ENCODE measurements at regions not wholly inside any gene's neighbourhood (a gene's known extent, or its start where the extent isn't known, plus 50 kb on each side); places are given as distances from the start of the nearest gene placed in this dataset.

- TF ChIP-seq, protein P1, sequence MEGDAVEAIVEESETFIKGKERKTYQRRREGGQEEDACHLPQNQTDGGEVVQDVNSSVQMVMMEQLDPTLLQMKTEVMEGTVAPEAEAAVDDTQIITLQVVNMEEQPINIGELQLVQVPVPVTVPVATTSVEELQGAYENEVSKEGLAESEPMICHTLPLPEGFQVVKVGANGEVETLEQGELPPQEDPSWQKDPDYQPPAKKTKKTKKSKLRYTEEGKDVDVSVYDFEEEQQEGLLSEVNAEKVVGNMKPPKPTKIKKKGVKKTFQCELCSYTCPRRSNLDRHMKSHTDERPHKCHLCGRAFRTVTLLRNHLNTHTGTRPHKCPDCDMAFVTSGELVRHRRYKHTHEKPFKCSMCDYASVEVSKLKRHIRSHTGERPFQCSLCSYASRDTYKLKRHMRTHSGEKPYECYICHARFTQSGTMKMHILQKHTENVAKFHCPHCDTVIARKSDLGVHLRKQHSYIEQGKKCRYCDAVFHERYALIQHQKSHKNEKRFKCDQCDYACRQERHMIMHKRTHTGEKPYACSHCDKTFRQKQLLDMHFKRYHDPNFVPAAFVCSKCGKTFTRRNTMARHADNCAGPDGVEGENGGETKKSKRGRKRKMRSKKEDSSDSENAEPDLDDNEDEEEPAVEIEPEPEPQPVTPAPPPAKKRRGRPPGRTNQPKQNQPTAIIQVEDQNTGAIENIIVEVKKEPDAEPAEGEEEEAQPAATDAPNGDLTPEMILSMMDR (conservative IDR thresholded peaks at IDR 0.05; ENCODE audit: low read depth, low read length): no peak
- no peak for TF ChIP-seq RFX5 (IDR thresholded peaks at IDR 0.05; ENCODE audit: low read depth, low read length)
- no peak for TF ChIP-seq RCOR1 (IDR thresholded peaks at IDR 0.05; ENCODE audit: insufficient replicate concordance, low read length)
- TF ChIP-seq, protein P2, sequence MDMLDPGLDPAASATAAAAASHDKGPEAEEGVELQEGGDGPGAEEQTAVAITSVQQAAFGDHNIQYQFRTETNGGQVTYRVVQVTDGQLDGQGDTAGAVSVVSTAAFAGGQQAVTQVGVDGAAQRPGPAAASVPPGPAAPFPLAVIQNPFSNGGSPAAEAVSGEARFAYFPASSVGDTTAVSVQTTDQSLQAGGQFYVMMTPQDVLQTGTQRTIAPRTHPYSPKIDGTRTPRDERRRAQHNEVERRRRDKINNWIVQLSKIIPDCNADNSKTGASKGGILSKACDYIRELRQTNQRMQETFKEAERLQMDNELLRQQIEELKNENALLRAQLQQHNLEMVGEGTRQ (IDR thresholded peaks at IDR 0.05; ENCODE audit: low read depth, low read length): no peak
- no peak for TF ChIP-seq RAD21 (IDR thresholded peaks at IDR 0.05; ENCODE audit: low read length)
- no peak for TF ChIP-seq POLR2A (IDR thresholded peaks at IDR 0.05; ENCODE audit: low read depth, low read length)
- TF ChIP-seq MXI1 (IDR thresholded peaks at IDR 0.05; ENCODE audit: borderline replicate concordance, low read depth, low read length): no peak
- no peak for TF ChIP-seq MAFK (IDR thresholded peaks at IDR 0.05; ENCODE audit: low read depth, low read length)
These were observed 92.9 kb upstream of the ZSWIM2 start for GRCh38 chr2:186941853-186942252.
